ENCODE measurements at regions not wholly inside any gene's neighbourhood (a gene's known extent, or its start where the extent isn't known, plus 50 kb on each side); places are given as distances from the start of the nearest gene placed in this dataset.

GRCh38 chr6:166749666-166750065 is 122.6 kb upstream of the RPS6KA2 start:
- Histone ChIP-seq H3K9me2 (replicated peaks; ENCODE audit: insufficient read depth, low read length) (no peaks in the 10 kb centered on the region), H3K27me3 (ENCODE audit: low read length) (no peaks in the 10 kb centered on the region), H3K79me2 (ENCODE audit: insufficient read depth, low read length) (no peaks in the 10 kb centered on the region), H3K9ac (ENCODE audit: low read length) (no peak overlapping the region), H2AFZ (ENCODE audit: low read depth, low read length, severe bottlenecking) (no peak overlapping the region), H3F3A (ENCODE audit: insufficient read depth) (no peaks in the 10 kb centered on the region), H4K20me1 (ENCODE audit: low read depth, low read length) (no peaks in the 10 kb centered on the region), H3K36me3 (ENCODE audit: low read length) (no peaks in the 10 kb centered on the region), H3K9me3 (ENCODE audit: insufficient read depth, low read length) (no peaks in the 10 kb centered on the region), H3K4me2 (ENCODE audit: low read depth, low read length, poor library complexity, severe bottlenecking) (no peak overlapping the region), H3K4me3 (ENCODE audit: insufficient read depth, low read length, poor library complexity, severe bottlenecking) (no peak overlapping the region), H3K27ac (ENCODE audit: low read depth, low read length) (no peak overlapping the region)
- TF ChIP-seq EZH2phosphoT487 (conservative IDR thresholded peaks at IDR 0.05; ENCODE audit: low read length): no peak

DNA sequence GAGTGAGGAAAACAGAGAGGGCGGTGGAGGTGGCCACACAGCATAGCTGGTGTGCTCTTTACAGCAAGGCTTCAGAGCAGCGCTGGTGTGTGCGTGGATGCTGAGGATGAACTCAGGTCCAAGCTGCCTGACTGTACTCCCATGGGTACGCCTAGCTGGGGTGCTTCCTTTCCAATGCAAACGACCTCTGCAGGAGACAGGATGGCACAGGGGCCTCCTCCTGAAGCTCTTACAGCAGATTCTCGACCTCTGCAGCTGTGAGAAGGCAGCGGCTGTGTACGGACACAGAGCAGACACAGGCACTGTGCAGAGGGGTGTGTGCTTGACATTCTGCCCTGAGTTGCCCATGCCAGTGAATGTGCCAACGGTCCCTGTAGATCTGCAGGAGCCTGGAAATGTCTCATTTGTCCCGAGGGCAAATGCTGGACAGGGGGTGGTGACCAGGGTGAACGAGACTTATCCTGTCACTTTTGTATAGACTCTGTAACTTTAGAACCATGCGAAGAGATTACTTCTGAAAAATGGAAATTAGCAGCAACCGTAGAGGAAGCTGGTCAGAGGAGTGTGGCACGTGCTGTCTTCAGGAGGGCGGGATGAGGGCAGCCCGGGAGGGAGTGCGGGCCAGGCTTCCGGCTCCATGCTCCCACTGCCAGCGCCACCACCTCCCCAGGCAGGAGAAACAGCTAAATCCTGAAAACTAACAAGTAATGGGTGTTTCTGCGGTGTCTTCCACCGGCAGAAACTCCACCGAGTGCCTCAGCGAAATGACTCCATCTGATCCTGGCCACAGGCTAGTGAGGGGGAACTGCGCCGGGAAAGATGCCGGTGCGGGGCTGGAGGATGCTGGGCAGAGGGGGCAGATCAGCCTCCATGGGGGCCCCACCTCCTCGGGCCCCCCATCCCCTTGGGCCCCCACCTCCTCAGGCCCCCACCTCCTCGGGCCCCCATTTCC is 120.9 kb upstream of the RPS6KA2 start:
- H2AFZ ChIP-seq (ENCODE audit: low read depth, low read length, severe bottlenecking): no peak overlapping the region
- H4K20me1 ChIP-seq (ENCODE audit: low read depth, low read length): no peaks in the 10 kb centered on the region
- no peak overlapping the region for H3K4me2 ChIP-seq (ENCODE audit: low read depth, low read length, poor library complexity, severe bottlenecking)
- no peaks in the 10 kb centered on the region for H3K9me2 ChIP-seq (replicated peaks; ENCODE audit: insufficient read depth, low read length)
- H3F3A ChIP-seq (ENCODE audit: insufficient read depth): no peaks in the 10 kb centered on the region
- no peaks in the 10 kb centered on the region for H3K36me3 ChIP-seq (ENCODE audit: low read length)
- H3K79me2 ChIP-seq (ENCODE audit: insufficient read depth, low read length): no peaks in the 10 kb centered on the region
- no peak overlapping the region for H3K27ac ChIP-seq (ENCODE audit: low read depth, low read length)
- no peak overlapping the region for H3K4me3 ChIP-seq (ENCODE audit: insufficient read depth, low read length, poor library complexity, severe bottlenecking)
- no peaks in the 10 kb centered on the region for H3K27me3 ChIP-seq (ENCODE audit: low read length)
- no peak overlapping the region for H3K9ac ChIP-seq (ENCODE audit: low read length)
- no peak for TF ChIP-seq EZH2phosphoT487 (conservative IDR thresholded peaks at IDR 0.05; ENCODE audit: low read length)
- TF ChIP-seq, protein P1, sequence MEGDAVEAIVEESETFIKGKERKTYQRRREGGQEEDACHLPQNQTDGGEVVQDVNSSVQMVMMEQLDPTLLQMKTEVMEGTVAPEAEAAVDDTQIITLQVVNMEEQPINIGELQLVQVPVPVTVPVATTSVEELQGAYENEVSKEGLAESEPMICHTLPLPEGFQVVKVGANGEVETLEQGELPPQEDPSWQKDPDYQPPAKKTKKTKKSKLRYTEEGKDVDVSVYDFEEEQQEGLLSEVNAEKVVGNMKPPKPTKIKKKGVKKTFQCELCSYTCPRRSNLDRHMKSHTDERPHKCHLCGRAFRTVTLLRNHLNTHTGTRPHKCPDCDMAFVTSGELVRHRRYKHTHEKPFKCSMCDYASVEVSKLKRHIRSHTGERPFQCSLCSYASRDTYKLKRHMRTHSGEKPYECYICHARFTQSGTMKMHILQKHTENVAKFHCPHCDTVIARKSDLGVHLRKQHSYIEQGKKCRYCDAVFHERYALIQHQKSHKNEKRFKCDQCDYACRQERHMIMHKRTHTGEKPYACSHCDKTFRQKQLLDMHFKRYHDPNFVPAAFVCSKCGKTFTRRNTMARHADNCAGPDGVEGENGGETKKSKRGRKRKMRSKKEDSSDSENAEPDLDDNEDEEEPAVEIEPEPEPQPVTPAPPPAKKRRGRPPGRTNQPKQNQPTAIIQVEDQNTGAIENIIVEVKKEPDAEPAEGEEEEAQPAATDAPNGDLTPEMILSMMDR (IDR thresholded peaks at IDR 0.05; ENCODE audit: insufficient read depth, low read length, poor library complexity, severe bottlenecking): no peak
- H3K9me3 ChIP-seq (ENCODE audit: insufficient read depth, low read length): no peaks in the 10 kb centered on the region

DNA sequence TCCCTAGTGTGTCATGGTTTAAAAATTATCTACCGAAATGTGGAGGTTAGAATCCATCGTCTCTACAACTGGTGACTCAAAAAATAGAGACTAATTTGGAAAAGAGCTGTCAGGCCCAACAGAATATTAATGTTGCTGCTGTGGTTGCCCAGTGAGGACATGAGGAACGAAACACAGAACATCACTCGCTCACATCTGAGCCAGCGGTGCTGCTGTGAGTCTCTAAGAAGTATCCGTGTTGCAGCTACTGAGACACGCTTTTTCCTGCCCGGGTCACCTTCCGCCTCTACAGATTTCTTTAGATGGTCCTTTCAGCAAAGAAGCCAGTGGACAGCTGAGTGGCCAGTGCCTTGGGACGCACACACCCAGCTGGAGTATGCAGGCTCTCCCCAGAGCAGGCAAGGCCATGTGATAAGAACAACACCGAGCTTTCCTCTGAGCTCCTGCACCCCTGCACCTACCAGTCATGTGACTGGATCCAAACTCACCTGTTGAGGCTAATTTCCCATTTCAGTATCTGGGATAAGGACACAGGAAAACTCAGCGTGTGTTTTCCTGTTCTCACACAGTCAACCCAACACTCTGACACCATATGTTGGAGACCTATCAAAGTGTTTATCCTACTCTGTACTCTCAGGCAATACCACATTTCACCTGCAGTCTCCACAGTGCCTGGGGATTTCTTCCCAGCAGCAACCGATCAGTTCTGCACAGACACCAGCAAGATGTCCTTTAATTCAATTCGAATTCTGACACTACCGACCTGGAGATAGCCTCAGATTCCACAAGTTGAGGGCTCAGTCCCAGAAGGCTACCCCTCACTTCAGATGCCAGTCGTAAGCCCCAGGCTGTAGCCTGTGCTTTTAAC is 119.0 kb upstream of the RPS6KA2 start:
- no peak overlapping the region for H3K27ac ChIP-seq (ENCODE audit: low read depth, low read length)
- no peaks in the 10 kb centered on the region for H3F3A ChIP-seq (ENCODE audit: insufficient read depth)
- no peaks in the 10 kb centered on the region for H3K9me2 ChIP-seq (replicated peaks; ENCODE audit: insufficient read depth, low read length)
- H3K4me3 ChIP-seq (ENCODE audit: insufficient read depth, low read length, poor library complexity, severe bottlenecking): no peak overlapping the region
- no peaks in the 10 kb centered on the region for H3K36me3 ChIP-seq (ENCODE audit: low read length)
- H3K9ac ChIP-seq (ENCODE audit: low read length): no peak overlapping the region
- no peak overlapping the region for H3K4me2 ChIP-seq (ENCODE audit: low read depth, low read length, poor library complexity, severe bottlenecking)
- H2AFZ ChIP-seq (ENCODE audit: low read depth, low read length, severe bottlenecking): no peak overlapping the region
- no peaks in the 10 kb centered on the region for H4K20me1 ChIP-seq (ENCODE audit: low read depth, low read length)
- H3K79me2 ChIP-seq (ENCODE audit: insufficient read depth, low read length): no peaks in the 10 kb centered on the region
- no peaks in the 10 kb centered on the region for H3K9me3 ChIP-seq (ENCODE audit: insufficient read depth, low read length)
- TF ChIP-seq, protein P1 (IDR thresholded peaks at IDR 0.05; ENCODE audit: insufficient read depth, low read length, poor library complexity, severe bottlenecking): no peak
- no peak for TF ChIP-seq EZH2phosphoT487 (conservative IDR thresholded peaks at IDR 0.05; ENCODE audit: low read length)
- H3K27me3 ChIP-seq (ENCODE audit: low read length): no peaks in the 10 kb centered on the region
